SH-SY5Y (cell line): ENCODE measurements at regions not wholly inside any gene's neighbourhood (a gene's known extent, or its start where the extent isn't known, plus 50 kb on each side); places are given as distances from the start of the nearest gene placed in this dataset.

ENCODE experiments used
- GATA2 ChIP-seq: IDR thresholded peaks from 2 replicates; pipeline ENCODE4 v1.6.1; 2011; ENCODE audit warnings: mild to moderate bottlenecking, low read depth, low read length
- GATA3 ChIP-seq: IDR thresholded peaks from 2 replicates; pipeline ENCODE4 v1.6.1; 2011; ENCODE audit warnings: low read depth, mild to moderate bottlenecking, low read length, moderate library complexity

GRCh38 chr14:87349921-87350320 is 643.1 kb downstream of the GALC start:
- no peak for TF ChIP-seq GATA3
- TF ChIP-seq GATA2: no peak
